Fibroblast of pulmonary artery (primary cell): ENCODE measurements at regions not wholly inside any gene's neighbourhood (a gene's known extent, or its start where the extent isn't known, plus 50 kb on each side); places are given as distances from the start of the nearest gene placed in this dataset.
"Not testable (repeated sequence)": the region's sequence is repeated elsewhere in the genome, so short reads cannot be mapped to it uniquely, and the experiment has no call there.

Experiments used
- DNase-seq: peaks from one replicate; pipeline ENCODE4 v3.0.0-alpha.2; 2010; ENCODE audit warnings: low read depth
- H3K4me3 ChIP-seq: replicated peaks from 2 replicates; pipeline ENCODE4 v1.5.1; 2011; ENCODE audit warnings: low read depth, mild to moderate bottlenecking, control low read depth, low read length, moderate library complexity
- TF ChIP-seq, protein P1 (sequence below): IDR thresholded peaks from 2 replicates; pipeline ENCODE4 v1.5.1; 2011; ENCODE audit warnings: mild to moderate bottlenecking, control low read depth, low read length, inconsistent platforms; ENCODE audit errors: missing control alignments

GRCh38 chr7:115558161-115558560 is 472.4 kb downstream of the TFEC start:
- TF ChIP-seq, protein P1, sequence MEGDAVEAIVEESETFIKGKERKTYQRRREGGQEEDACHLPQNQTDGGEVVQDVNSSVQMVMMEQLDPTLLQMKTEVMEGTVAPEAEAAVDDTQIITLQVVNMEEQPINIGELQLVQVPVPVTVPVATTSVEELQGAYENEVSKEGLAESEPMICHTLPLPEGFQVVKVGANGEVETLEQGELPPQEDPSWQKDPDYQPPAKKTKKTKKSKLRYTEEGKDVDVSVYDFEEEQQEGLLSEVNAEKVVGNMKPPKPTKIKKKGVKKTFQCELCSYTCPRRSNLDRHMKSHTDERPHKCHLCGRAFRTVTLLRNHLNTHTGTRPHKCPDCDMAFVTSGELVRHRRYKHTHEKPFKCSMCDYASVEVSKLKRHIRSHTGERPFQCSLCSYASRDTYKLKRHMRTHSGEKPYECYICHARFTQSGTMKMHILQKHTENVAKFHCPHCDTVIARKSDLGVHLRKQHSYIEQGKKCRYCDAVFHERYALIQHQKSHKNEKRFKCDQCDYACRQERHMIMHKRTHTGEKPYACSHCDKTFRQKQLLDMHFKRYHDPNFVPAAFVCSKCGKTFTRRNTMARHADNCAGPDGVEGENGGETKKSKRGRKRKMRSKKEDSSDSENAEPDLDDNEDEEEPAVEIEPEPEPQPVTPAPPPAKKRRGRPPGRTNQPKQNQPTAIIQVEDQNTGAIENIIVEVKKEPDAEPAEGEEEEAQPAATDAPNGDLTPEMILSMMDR, result no peak
- peak; percentile 76 for DNase-seq
- no peak overlapping the region for H3K4me3 ChIP-seq

DNA sequence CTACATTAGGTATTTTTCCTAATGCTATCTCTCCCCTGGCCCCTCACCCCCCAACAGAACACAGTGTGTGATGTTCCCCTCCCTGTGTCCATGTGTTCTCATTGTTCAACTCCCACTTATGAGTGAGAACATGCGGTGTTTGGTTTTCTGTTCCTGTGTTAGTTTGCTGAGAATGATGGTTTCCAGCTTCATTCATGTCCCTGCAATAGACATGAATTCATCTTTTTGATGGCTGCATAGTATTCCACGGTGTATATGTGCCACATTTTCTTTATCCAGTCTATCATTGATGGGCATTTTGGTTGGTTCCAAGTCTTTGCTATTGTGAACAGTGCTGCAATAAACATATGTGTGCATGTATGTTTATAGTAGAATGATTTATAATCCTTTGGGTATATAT is 473.3 kb downstream of the TFEC start:
- not testable (repeated sequence) for DNase-seq, H3K4me3 ChIP-seq

DNA sequence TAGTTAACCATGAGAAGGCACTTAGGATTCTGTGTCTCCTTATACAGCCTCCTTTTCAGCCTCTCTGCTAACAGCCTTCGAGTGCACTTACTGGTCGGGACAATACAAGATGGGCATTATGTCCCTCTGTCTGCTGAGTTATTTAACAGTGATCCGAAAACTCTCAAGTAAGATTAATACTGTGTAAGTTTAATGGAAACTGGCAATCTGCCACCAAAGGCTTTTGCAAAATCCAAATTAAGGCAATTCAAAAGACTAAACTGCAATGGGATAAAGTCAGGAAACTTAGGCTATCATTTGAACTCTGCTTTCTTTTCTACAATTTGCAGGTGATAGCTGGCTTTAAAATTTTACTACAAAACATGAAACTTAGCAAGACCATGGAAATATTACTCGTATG is 477.8 kb downstream of the TFEC start:
- no peak for DNase-seq
- H3K4me3 ChIP-seq, result no peak overlapping the region
- TF ChIP-seq, protein P1, result no peak

DNA sequence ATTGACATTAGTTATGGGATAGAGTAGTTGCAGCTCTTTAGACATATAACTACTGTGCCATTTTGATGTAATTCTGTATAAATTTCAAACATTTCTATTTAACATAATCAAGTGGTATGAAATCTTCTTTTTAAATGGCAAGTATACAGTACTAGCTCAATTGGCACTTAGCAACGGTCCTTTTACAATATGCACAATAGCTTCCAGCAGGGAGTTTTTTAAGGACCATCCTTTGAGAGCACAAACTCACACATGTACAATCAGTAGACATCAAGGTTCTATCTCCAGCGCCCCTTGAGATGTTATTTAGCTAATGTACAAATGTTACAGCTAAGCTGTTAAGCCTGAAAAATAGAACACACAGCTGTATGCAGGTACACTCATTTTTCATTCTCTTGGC is 480.7 kb downstream of the TFEC start:
- no peak for DNase-seq
- TF ChIP-seq, protein P1, result no peak
- no peak overlapping the region for H3K4me3 ChIP-seq

GRCh38 chr7:115548756-115549155 is 481.8 kb downstream of the TFEC start:
- no peak overlapping the region for H3K4me3 ChIP-seq
- peak; percentile 4 for DNase-seq
- TF ChIP-seq, protein P1, result no peak

GRCh38 chr7:115546790-115547189 is 483.8 kb downstream of the TFEC start:
- TF ChIP-seq, protein P1, result no peak
- no peak overlapping the region for H3K4me3 ChIP-seq
- no peak for DNase-seq

DNA sequence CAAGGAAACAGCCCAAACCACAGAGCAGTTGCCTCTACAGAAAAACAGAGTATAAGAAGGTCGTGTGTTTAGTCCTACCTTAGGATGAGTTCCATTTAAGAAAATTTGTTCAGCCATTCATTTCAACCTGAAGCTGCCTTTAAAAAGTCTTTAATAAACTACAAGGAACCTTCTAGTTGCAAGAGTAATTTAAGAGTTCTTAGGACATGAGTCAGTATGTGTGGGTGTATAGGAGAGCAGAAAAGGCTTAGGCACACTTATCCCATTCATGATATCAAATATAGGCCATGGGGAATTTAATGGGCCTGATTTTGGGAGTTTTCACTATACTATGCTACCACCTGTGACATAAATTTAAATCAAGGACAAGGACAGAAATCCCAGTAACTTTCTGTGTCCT is 496.8 kb downstream of the TFEC start:
- DNase-seq, result no peak
- H3K4me3 ChIP-seq, result no peak overlapping the region
- TF ChIP-seq, protein P1, result no peak

GRCh38 chr7:115526278-115526677 is 504.3 kb downstream of the TFEC start:
- TF ChIP-seq, protein P1, result no peak
- DNase-seq, result no peak
- no peak overlapping the region for H3K4me3 ChIP-seq
